ENCODE measurements at regions not wholly inside any gene's neighbourhood (a gene's known extent, or its start where the extent isn't known, plus 50 kb on each side); places are given as distances from the start of the nearest gene placed in this dataset.

DNA sequence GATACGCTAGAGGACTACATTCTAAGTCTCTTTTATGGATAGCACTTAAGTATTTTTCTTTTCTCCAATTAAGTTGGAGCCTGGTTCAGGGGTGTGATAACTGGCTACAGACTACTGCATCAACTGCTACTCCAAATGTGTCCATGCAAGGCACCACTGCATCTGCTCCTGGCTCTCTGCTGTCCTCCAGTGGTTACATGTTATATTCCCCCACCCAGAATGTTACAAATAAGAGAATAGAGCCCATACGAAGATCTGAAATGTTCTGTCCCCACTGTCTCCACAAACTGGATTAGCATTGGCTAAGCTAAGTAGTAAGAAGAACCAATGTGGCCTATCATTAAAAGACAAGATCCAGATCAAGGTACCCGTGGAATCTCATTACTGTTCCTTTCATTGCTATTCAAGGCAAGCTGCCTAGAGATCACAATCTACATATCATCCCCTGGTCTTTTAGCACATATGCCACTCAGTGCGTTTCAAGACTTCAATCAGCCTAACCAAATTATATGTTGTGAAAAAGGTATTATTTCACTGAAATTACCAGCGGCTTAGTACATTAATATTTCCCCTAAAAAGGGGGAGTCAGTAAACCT is 308.3 kb upstream of the SLC8A1 start:
- peak in 1 of 5 donors; percentile 19 for DNase-seq
- intact Hi-C loops (cut with DNase I): no loop called here
- WGBS, 3 donors: 63 to 77% (median 69%) methylated on average over 5 of the region's 5 CpGs
- no peaks in the 10 kb centered on the region for H3K9me3 ChIP-seq
- no peaks in the 10 kb centered on the region for H3K4me1 ChIP-seq (ENCODE audit: insufficient read depth)
- H3K27ac ChIP-seq: no peak overlapping the region
- no peaks in the 10 kb centered on the region for H3K27me3 ChIP-seq
- H3K36me3 ChIP-seq: no peaks in the 10 kb centered on the region
- TF ChIP-seq EP300 (IDR thresholded peaks at IDR 0.05): no peak
- TF ChIP-seq, protein P1, sequence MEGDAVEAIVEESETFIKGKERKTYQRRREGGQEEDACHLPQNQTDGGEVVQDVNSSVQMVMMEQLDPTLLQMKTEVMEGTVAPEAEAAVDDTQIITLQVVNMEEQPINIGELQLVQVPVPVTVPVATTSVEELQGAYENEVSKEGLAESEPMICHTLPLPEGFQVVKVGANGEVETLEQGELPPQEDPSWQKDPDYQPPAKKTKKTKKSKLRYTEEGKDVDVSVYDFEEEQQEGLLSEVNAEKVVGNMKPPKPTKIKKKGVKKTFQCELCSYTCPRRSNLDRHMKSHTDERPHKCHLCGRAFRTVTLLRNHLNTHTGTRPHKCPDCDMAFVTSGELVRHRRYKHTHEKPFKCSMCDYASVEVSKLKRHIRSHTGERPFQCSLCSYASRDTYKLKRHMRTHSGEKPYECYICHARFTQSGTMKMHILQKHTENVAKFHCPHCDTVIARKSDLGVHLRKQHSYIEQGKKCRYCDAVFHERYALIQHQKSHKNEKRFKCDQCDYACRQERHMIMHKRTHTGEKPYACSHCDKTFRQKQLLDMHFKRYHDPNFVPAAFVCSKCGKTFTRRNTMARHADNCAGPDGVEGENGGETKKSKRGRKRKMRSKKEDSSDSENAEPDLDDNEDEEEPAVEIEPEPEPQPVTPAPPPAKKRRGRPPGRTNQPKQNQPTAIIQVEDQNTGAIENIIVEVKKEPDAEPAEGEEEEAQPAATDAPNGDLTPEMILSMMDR (IDR thresholded peaks at IDR 0.05): no peak
- no peak for TF ChIP-seq POLR2A (IDR thresholded peaks at IDR 0.05)
- H3K4me3 ChIP-seq: no peak overlapping the region

DNA sequence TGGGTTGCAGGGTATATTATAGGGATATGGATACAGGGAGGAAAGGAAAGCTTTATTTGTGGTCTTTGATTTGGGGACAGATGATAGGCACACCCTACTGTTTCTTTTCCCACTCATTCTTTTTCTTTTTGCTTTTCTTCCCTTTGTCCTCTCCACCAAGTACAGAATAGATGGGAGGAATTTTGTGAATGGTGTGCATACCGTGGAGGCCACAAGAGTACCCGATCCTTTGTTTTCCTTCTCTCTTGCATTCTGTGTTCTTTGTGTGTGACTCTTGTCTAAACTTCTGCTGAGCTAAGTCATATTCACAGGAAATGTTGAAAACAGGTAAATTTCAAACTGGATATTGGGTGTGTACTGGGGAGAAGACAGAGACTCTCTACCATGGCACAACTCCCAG is 321.4 kb upstream of the SLC8A1 start:
- no peaks in the 10 kb centered on the region for H3K9me3 ChIP-seq
- no peak for TF ChIP-seq POLR2A (IDR thresholded peaks at IDR 0.05)
- TF ChIP-seq EP300 (IDR thresholded peaks at IDR 0.05): no peak
- TF ChIP-seq, protein P1 (IDR thresholded peaks at IDR 0.05): no peak
- H3K27ac ChIP-seq: no peak overlapping the region
- 66 to 91% (median 80%) methylated on average over 2 of the region's 2 CpGs for WGBS, 3 donors
- no peaks in the 10 kb centered on the region for H3K36me3 ChIP-seq
- H3K27me3 ChIP-seq: no peaks in the 10 kb centered on the region
- DNase-seq: no peak
- intact Hi-C loops (cut with DNase I): no loop called here
- no peak overlapping the region for H3K4me3 ChIP-seq
- no peaks in the 10 kb centered on the region for H3K4me1 ChIP-seq (ENCODE audit: insufficient read depth)

DNA sequence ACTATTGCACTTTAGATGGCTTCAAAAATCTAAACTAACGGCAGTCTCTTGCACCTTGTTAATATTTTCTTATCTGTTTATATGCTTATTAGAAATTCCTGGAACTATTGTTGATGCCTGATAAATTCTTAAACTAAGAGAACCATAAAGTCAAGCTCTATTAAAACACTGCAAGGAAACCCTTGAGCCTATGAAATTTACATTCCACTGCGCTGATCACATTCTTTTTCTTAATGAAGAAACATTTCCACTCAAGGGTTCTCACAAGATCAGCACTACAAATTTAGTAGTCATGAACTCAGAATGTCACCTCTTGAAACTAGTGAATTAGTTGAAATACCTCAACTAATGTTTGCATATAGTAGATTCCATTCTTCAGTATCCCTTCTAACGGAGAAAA is 331.8 kb upstream of the SLC8A1 start:
- Histone ChIP-seq H3K27me3 (no peaks in the 10 kb centered on the region), H3K36me3 (no peaks in the 10 kb centered on the region), H3K4me3 (no peak overlapping the region), H3K9me3 (no peaks in the 10 kb centered on the region), H3K4me1 (ENCODE audit: insufficient read depth) (no peaks in the 10 kb centered on the region), H3K27ac (no peak overlapping the region)
- TF ChIP-seq EP300 (IDR thresholded peaks at IDR 0.05): no peak
- TF ChIP-seq, protein P1 (IDR thresholded peaks at IDR 0.05): no peak
- no peak for TF ChIP-seq POLR2A (IDR thresholded peaks at IDR 0.05)
- WGBS, 3 donors: 16 to 48% (median 27%) methylated on average over 3 of the region's 3 CpGs
- intact Hi-C loops (cut with DNase I): no loop called here
- no peak for DNase-seq

DNA sequence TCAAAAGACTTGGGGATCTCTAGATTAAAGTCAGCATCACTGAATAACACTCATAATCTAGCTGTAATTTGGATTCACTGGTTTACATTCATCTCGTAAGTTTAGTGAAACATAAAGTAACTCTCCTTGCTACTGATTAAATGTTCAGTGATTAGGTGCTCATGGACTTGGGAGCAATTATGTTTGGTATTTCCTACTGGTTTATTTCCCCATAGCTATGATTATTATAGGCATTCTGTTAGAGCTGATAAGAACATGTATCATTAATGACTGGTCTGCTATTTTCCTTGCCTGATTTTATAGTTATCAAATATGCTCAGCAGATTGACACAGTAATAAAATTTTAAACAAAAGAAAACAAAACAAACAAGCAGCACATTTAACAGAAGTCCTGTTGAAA is 334.7 kb upstream of the SLC8A1 start:
- Histone ChIP-seq H3K27ac (no peak overlapping the region), H3K9me3 (no peaks in the 10 kb centered on the region), H3K4me1 (ENCODE audit: insufficient read depth) (no peaks in the 10 kb centered on the region), H3K4me3 (no peak overlapping the region), H3K36me3 (no peaks in the 10 kb centered on the region), H3K27me3 (no peaks in the 10 kb centered on the region)
- DNase-seq: no peak
- intact Hi-C loops (cut with DNase I): no loop called here
- 75 to 96% (median 76%) methylated on average over 1 of the region's 1 CpG for whole genome bisulfite sequencing, 3 donors
- TF ChIP-seq EP300 (IDR thresholded peaks at IDR 0.05) (no peak), POLR2A (IDR thresholded peaks at IDR 0.05) (no peak)
- TF ChIP-seq, protein P1 (IDR thresholded peaks at IDR 0.05): no peak
